ENCODE measurements at regions not wholly inside any gene's neighbourhood (a gene's known extent, or its start where the extent isn't known, plus 50 kb on each side); places are given as distances from the start of the nearest gene placed in this dataset.

DNA sequence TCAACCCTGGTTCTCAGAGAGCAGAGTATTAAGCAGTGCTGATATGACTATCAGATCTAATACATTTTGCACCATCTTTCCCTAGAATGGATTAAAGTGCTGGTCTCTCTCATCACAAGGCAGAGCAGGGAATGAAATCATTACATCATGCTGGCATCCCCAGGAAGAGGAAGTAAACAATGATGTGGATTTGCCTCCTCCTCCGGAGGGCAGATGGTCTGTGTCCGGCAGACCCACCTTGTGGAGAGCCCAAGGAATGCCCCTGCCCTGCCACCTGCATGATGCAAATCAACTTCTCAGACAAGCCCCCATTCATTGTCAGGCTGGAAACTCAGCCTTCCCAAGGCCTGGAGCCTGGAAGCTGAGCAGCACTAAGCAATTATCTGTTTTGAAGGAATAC lies 1149.1 kb downstream of the VRK1 start:
- no peak for TF ChIP-seq CTCF (IDR thresholded peaks at IDR 0.05)
- no peak for TF ChIP-seq EP300 (IDR thresholded peaks at IDR 0.05)
- TF ChIP-seq POLR2A (IDR thresholded peaks at IDR 0.05), result no peak
